Adrenal gland (tissue), 5 donors: ENCODE measurements at regions not wholly inside any gene's neighbourhood (a gene's known extent, or its start where the extent isn't known, plus 50 kb on each side); places are given as distances from the start of the nearest gene placed in this dataset.

Experiments
- CTCF ChIP-seq, 6 experiments: fragments of 450-650 bp in 4 of 6; fragments of 200-600 bp in 2 of 6; sonication (generic) in 1 of 6; IDR thresholded peaks; 1 replicate in 5 of 6; 2 replicates in 1 of 6; pipeline versions ENCODE4 v1.5.1 to v1.8.0; 2016 to 2021; ENCODE audit warnings: antibody characterized with exemption in 6 of 6, mild to moderate bottlenecking in 2 of 6, moderate library complexity in 1 of 6
- POLR2A ChIP-seq, 2 donors: fragments of 450-650 bp; IDR thresholded peaks; one replicate each; pipeline ENCODE4 v1.6.1; 2017; ENCODE audit warnings: antibody characterized with exemption in 2 of 2, mild to moderate bottlenecking in 2 of 2, moderate library complexity in 1 of 2
- donor health status: DM: no; HTN: no; CAD: no.

- TF ChIP-seq CTCF (IDR thresholded peaks at IDR 0.05) = no peak
- TF ChIP-seq POLR2A (IDR thresholded peaks at IDR 0.05) = no peak
Measured at GRCh38 chr1:22196641-22197040, 53.7 kb upstream of the WNT4 start.
